GM19372 (cell line): ENCODE measurements at regions not wholly inside any gene's neighbourhood (a gene's known extent, or its start where the extent isn't known, plus 50 kb on each side); places are given as distances from the start of the nearest gene placed in this dataset.
"Not testable (repeated sequence)": the region's sequence is repeated elsewhere in the genome, so short reads cannot be mapped to it uniquely, and the experiment has no call there.

Source experiments
- ATAC-seq: cut with Tn5 transposase; IDR thresholded peaks from one replicate; pipeline ENCODE4 v1.9.1; 2021; ENCODE audit warnings: mild to moderate bottlenecking, low read depth, moderate library complexity; ENCODE audit not compliant: unreplicated experiment

- ATAC-seq, result not testable (repeated sequence)
Observed at GRCh38 chr1:206358771-206359170, 111.5 kb upstream of the IKBKE start.

DNA sequence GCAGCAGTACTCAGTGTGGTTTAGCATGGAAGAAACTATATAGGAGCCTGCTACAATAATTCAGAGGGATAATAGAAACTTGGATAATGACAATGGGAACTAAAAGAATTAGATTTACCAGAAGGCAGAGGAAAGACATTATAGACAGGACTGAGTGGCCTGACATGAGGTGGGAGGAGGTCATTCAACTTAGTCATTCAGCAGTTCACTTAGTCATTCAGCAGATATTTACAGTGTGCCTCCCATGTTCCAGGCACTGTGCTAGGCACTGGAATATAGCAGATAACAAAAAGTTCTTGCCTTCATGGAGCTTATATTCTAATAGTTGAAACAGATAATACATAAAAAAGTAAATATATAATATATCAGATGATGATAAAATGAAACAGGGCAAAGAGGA, 110.9 kb upstream of the IKBKE start:
- not testable (repeated sequence) for ATAC-seq

GRCh38 chr1:206361978-206362543, 108.2 kb upstream of the IKBKE start:
- not testable (repeated sequence) for ATAC-seq

- not testable (repeated sequence) for ATAC-seq
Observed at GRCh38 chr1:206362994-206363393, 107.3 kb upstream of the IKBKE start.

- not testable (repeated sequence) for ATAC-seq
Observed at GRCh38 chr1:206365271-206365670, 105.0 kb upstream of the IKBKE start.

DNA sequence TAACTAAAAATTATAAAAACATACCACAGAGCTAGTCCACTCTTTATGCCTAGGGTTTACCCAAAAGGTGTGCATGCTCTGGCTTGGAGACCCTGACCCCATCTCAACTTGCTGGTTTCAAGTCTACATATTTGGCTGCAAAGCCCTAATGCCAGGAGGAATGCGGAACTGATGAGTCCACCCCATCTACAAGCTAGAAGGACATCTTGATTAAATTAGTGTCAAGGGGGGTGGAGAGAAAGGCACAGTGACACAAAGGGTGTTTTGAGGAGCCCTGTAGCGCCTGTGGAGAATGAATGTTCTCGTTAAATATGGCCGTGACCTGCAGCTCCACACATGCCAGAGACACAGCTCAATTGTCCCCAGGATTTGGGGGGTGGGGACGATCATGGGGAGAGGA, 104.1 kb upstream of the IKBKE start:
- not testable (repeated sequence) for ATAC-seq

DNA sequence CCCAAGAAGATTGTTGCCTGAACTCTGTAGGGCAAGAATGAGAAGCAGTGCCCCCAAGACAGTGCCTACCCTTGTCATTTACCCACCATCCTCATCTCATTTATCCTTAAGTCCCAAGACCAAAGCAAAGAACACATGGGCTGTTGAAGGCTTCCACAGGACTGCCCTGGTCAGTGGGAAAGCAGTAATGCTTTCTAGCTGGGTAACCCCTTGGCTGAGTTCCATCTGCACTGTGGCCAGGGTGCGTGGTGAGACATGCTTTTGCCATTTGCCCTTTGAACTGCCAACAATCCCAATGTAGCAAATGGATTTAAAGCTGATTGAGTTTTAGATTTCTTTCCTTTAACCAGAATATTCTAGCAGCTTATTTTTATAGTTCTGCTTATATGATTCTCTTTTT, 103.5 kb upstream of the IKBKE start:
- ATAC-seq, result not testable (repeated sequence)

DNA sequence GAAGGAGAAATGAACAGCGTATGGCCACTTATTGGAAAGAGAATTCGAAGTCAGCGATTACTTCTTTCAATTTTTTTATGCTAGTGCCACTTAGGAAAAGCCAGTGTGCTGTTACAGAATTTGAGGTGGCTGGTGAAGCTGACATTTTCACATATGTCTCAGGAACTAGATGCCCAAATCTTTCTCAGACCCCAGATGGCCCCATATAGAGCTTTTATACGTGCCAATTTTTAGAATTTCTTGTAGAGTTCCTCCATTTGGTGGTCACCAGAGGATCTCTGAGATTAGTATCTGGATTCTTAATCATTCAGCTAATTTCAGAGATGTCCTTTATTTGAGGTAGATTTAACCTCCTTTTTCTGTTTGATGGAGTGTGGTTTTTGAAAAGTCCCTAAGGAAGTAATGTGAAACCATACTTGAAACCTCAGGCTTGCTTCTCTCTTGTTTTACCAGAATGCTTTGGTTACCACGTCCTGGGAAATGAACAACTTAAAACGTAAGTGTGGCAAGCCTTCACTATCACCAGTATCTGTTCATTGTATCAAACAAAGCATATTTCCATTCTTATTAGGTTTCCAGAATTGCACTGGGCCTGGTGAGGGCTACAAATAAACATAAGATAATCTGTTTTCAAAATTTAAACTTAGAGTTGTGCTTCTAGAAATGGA, 102.2 kb upstream of the IKBKE start:
- ATAC-seq, result not testable (repeated sequence)

GRCh38 chr1:206374725-206375124, 95.6 kb upstream of the IKBKE start:
- not testable (repeated sequence) for ATAC-seq

DNA sequence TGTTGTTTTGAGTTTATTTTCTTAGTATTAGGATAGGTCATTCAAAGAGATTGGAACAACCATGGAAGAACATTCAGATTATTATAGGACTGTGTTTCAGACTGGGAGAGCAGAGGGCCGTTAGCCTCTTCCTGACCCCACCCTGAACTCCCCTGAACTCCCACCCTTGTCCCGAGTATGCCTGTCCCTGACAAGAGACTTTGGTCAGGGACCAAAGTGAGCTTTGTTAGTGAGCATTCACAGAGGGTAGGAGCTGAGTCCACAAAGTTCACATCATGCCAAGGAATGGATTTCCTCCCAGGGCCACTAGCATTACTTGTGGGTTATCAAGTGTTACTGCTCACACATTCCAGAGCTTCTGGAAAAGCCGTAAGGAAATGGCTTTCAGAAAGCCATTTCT, 94.7 kb upstream of the IKBKE start:
- ATAC-seq, result not testable (repeated sequence)

DNA sequence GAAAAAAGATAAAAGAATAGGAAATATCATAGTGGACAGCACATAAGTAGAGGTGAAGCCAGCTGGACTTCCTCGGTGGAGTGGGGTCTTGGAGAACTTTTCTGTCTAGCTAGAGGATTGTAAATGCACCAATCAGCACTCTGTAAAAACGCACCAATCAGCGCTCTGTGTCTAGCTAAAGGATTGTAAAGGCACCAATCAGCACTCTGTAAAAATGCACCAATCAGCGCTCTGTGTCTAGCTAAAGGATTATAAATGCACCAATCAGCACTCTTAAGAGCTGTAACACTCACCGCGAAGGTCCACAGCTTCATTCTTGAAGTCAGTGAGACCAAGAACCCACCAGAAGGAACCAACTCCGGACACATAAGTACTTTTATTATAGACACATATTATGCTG, 91.8 kb upstream of the IKBKE start:
- not testable (repeated sequence) for ATAC-seq

DNA sequence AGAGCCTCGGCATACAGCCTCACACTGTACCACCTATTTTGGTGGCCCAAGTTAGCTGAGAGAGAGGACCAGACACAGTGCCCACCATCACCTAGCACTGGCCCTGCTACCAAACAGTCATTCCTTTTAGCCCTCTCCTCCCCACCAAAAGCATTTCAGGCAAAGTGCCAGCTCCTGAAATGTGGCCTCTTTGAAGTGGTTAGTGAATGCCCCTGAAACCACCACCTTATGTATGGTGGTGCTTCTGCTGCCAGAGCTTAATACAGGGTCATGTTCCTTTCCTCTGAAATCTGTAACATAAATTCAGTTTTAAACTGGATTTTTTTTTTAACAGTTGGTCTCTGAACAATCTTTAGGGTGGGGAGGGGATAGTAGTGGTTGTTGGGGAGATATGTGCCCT, 91.0 kb upstream of the IKBKE start:
- not testable (repeated sequence) for ATAC-seq

DNA sequence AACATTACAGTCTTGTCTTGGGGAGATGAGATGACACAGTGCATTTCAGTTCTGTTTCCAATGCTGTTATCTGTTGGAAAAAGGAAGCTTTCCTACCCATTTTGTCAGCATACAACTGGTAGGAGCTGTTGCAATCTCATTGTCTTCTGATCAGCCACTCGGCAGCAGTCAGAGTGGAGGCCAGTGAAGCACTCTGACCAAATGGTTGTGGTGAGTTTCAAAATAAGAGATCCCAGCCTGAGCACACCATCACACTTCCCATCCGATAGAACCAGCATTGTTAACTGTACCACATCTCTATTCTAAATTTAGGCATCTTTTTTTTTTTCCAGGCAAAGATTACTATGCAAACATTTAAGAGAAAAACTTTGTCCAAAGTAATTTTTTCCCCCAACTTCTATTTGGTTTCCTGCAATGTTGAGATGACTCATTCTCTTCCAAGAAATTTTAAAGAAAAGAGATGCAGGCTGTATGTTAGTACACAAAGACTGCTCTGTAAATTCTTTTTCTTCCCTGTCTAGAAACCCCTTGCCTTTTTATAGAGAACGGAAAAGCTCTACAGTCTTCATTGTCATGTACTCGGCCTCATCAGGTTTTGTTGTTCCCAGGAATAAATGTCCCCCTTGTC, 90.0 kb upstream of the IKBKE start:
- ATAC-seq, result not testable (repeated sequence)

DNA sequence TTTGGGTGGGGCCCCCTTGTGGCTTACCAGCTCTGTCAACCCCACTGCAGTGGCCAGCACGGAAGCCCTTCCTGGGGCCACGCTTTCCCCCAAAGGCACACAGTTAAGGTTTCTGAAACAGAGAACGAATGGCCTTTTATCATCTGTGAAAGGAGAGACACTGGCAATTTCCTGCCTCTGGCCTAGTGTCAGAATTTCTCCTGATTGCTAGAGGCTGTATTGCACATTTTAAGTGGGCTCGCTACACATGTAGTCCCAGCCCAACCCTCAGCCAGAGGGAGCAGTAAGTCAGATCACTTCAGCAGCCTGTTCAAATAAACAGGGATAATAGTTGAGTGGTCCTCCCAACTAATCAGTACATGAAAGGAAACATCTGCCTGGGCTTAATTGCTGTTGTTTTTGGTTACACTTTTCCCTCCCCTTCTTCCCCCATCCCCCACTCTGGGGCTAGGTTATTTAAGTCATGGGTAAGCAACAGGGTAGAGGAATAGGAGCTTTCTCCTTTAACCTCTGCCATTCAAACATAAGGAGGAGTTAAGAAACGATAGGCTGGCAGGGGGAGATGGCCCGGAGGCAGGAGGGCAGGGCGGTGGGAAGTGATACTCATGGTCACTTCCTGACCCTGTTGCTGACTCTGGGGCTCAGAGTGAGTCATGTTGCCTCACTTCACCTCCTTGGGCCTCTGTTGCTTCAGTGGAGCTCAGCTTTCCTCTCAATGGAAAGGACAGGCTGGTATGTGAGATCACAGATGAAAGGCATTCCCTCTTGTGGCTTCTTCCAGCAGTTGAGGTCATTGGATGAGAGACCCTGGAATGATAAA, 89.3 kb upstream of the IKBKE start:
- ATAC-seq, result not testable (repeated sequence)

DNA sequence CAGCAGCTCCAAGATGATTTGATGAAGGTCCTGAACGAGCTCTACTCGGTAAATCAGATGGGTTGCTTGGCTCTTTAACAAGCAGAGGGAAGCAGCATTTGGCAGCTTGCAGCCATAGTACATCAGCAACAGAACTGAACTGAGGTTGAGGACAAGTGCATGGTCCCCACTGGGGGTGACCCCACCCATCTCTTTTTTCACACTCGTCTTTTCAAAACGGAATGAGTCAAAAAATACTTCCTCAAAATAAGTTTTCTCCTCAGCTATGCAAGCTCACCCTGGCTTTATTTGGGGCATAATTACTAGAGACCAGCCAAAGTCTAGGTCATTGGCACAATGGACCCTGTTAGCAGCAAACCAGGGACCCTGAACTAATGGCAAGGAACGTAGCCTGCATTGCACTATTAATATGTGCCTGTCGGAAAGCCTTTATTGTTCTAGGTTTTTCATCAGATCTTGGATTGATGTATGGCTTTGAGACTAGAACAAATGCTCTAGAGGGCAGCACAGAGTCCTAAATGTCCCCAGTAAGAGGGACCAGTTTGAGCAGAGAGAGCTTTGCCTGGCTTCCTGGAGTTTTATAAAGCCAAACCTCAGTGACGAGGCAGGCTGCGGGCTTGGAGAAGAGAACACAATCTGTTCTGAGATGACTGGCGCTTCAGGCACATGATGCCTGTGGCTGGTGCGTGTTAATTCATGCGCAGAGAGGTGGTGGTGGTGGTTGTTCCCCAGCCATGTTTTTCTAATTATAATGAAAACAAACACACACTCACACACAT, 86.1 kb upstream of the IKBKE start:
- not testable (repeated sequence) for ATAC-seq

DNA sequence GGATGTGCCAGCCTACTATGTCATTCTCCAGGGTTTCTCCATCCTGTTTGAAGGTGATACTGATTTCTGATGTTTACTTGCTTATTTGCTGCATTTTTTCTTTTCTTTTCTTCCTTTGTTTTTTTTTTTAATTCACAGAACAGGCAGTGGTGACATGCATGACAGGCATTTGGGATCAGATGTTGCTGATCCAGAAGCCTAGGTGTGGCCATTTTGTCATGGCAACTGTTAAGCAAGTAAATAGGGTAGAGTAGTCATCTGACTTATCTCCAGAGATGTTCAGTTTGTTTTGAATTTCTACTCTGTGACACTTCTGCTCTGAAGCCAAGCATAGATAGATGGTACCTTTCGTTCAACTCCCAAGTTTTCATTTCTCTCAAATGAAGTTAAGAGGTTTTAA, 85.4 kb upstream of the IKBKE start:
- not testable (repeated sequence) for ATAC-seq

- not testable (repeated sequence) for ATAC-seq
Observed at GRCh38 chr1:206387631-206388030, 82.6 kb upstream of the IKBKE start.

GRCh38 chr1:206391903-206392302, 78.4 kb upstream of the IKBKE start:
- ATAC-seq, result not testable (repeated sequence)

DNA sequence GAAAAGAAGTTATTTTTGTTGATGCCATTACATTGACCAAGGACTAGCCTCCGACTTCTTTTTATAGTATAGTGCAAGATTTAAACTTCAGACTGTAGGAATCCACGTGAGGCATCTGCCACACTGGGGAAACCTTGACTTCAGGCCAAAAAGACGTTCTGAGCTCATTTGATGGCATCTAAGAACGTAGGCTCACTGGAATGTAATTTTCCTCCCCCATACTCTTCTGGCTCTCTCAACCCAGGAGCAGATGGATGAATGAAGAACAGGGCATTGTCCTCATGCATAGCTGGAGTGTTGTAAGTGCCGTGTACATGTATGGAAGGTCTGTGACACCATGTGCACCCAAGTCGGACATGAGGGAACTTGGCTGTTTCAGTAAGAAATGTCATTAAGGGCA, 72.8 kb upstream of the IKBKE start:
- ATAC-seq, result not testable (repeated sequence)

DNA sequence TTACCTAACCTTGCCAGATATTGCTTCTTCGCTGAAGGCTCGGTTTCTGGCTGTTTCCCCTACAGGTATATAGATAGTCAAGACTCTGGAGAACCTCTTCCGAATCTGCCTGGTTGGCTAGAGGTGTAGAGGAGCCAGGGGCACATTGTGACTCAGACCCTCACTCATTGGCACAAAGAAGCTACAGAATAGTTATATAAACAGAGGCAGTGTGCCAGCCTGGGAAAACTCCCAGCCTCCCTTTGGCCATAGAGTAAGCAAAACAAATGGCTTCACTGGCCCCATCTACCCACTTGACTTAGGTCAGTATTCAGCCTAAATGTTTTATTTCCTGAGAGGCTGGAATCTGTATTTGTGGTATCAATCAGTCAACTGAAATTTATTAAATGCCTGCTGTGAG, 72.0 kb upstream of the IKBKE start:
- ATAC-seq, result not testable (repeated sequence)
